ENCODE measurements at regions not wholly inside any gene's neighbourhood (a gene's known extent, or its start where the extent isn't known, plus 50 kb on each side); places are given as distances from the start of the nearest gene placed in this dataset.
A peak's percentile ranks its signal among the peaks of the same experiment; 100 is the strongest.

DNA sequence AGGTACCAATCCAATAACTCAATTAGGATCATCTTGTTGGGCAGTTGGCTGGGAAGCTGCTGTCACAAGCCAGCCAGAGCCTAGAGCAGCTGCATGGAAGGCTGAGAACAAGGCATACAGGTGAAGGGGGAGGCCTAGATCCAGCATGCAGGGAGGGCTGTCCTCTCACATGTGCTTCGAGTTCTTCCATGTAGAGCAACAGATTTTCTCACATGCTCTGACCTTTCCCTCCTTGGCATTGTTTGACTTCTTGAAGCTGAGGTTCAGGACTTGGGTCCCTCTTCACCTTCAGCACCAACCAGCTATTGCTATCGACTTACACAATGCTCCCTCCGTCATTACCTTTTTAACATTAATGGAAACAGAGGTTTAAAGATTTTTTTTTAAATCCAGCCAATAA is 257.7 kb downstream of the ATG4C start:
- DNase-seq (ENCODE audit: low spot score), result no peak

DNA sequence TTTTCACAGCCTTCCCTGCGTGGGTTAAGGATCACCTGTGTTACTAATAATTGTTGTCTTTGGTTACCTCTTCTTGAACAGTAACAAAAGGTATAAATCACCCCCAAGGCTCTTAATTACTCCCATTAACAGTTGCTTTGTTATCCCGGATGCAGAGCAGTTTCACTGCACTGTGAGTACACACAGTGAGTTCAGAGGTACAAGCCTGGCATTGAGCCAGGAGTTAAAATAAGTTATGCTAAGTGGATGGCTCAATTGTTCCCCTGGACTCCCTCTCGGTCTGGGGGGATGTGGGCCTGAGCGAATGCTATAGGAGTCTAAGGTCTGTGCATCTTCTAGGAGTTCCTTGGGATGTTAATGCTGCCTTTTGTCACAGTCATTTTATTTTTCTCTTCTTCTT is 258.3 kb downstream of the ATG4C start:
- no peak for DNase-seq (ENCODE audit: low spot score)

- DNase-seq (ENCODE audit: low spot score), result no peak
Observed at GRCh38 chr1:63046539-63046938, 262.6 kb downstream of the ATG4C start.

DNA sequence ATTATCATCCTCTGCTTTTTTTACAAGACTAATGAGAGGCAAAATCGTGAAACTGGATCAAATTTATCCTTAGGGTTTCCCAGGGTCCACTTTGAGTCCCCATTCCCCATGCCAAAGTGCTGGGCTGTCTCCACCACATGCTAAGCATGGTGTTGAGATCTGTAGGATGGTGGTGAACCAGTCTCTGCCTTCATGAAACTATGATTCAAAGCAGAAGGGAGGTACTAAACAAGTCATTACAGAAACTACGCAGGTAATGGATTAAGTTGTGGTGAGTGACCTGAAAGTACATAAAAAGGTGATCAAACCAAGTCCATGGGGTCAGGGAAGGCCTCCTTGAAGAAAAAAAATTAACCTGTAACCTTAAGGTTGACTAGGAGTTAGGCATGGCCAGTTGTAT is 265.2 kb downstream of the ATG4C start:
- no peak for DNase-seq (ENCODE audit: low spot score)

- DNase-seq (ENCODE audit: low spot score), result no peak
Observed at GRCh38 chr1:63051356-63051755, 267.4 kb downstream of the ATG4C start.

GRCh38 chr1:63051886-63052285 is 268.0 kb downstream of the ATG4C start:
- DNase-seq (ENCODE audit: low spot score), result no peak

DNA sequence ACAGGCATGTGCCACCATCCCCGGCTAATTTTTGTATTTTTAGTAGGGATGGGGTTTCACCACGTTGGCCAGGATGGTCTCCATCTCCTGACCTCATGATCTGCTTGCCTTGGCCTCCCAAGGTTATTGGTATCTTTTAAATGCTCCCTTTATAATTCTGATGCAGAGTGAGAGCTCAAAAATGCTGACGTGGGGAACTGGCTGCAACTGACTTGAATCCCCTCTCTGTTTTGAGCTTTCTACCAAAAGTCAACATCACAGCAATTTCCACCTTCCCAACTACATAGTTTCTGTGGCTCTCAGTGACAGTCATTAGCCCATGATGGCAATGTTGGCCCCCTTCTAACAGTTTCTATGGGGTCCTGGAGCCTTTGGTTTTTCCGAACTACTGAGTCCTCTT is 268.2 kb upstream of the FOXD3 start:
- no peak for DNase-seq (ENCODE audit: low spot score)

- DNase-seq (ENCODE audit: low spot score), result no peak
Observed at GRCh38 chr1:63063367-63063766, 259.0 kb upstream of the FOXD3 start.

DNA sequence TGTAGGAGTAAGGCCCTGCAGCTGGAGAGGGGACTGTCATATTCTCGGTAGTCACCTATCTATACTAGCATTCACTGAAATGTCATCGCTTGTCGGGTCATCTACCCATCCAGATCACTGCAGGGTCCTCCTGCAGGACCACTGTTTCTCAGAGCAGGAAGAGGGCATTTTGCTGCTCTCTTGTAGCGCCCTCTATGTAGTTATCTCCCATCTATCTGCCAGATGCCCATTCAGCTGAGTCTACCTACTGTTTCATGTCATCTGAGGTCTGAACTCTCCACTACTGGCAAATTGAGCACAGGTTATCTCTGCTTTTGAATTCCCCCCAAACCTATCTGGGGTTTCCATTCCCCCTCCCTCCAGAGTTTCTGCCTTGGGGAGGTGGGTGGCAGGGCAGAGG is 258.2 kb upstream of the FOXD3 start:
- no peak for DNase-seq (ENCODE audit: low spot score)

DNA sequence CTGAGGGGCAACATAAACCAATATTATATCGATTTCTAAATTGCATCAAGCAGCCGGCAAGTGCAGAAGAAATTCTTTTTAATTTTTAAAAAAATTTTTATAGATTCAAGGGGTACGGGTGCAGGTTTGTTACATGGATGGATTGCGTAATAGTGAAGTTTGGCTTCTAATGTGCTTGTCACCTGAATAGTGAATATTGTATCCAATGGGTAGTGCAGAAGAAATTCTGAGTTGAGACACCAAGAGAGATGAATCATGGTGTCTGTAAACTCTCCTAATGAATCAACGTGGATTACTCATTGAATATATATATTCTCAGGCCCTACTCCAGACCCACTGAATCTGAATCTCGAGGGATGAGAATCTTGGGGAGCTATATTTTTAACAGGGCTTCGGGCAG is 253.7 kb upstream of the FOXD3 start:
- DNase-seq (ENCODE audit: low spot score), result no peak

DNA sequence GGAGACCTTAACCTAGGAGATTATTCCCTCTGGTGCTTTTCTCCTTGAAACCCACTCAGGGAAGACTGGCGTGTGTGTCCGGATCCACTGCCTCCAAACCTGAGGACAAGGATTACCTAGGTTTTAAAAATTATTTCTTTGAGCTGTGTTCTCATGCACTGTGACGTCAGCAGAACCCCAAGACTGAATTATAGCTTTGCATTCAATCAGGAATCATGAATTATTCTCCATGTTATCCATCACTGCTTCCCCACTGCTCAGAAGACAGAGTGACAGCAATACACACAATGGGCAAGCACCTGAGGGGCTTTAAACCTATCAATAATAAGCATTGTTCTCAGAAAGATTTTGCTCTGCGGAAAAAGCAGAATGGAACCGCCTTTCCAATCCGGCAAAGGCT is 253.2 kb upstream of the FOXD3 start:
- DNase-seq (ENCODE audit: low spot score), result no peak

GRCh38 chr1:63073309-63074306 is 248.8 kb upstream of the FOXD3 start:
- DNase-seq (ENCODE audit: low spot score), result peak; percentile 15

GRCh38 chr1:63074321-63074720 is 248.0 kb upstream of the FOXD3 start:
- DNase-seq (ENCODE audit: low spot score), result no peak

DNA sequence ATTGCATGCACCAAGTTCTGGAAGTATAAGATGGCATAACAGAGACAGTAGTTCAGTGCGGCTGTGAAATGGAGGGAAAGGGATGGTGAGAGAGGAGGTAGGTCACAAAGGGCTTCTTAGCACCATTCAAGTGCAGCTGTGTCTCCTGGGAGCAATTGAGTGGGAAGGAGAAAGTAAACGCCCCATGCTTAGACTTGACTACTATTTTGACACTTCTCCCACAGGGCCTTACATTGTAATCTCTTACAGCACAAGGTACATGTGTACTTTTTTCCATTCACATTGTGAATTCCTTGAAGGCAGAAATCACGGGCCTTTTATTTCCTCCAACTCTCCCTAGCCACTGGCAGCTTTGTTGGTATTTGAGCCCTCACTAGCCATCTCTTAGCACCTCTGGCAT is 239.6 kb upstream of the FOXD3 start:
- no peak for DNase-seq (ENCODE audit: low spot score)

GRCh38 chr1:63087966-63088365 is 234.4 kb upstream of the FOXD3 start:
- no peak for DNase-seq (ENCODE audit: low spot score)

GRCh38 chr1:63099188-63099587 is 223.2 kb upstream of the FOXD3 start:
- no peak for DNase-seq (ENCODE audit: low spot score)

DNA sequence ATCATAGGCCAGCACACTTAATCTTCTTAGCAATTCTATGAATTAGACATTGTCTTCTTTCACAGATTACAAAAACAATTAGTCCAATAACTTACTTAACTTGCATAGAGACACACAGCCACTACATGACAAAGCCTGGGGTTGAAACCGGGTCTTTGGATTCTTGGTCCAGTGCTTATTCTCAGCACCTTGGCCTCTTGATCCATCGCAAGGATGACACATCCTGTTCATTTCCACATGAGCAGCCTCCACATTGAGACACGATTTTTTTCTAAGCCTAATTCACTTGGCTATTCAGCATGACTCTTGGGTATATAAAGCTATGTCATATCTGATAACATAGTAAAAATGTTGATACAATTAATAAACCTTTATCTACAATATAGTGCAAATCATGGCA is 221.0 kb upstream of the FOXD3 start:
- DNase-seq (ENCODE audit: low spot score), result no peak

- no peak for DNase-seq (ENCODE audit: low spot score)
Observed at GRCh38 chr1:63103682-63104081, 218.7 kb upstream of the FOXD3 start.

- DNase-seq (ENCODE audit: low spot score), result no peak
Observed at GRCh38 chr1:63107066-63107465, 215.3 kb upstream of the FOXD3 start.

DNA sequence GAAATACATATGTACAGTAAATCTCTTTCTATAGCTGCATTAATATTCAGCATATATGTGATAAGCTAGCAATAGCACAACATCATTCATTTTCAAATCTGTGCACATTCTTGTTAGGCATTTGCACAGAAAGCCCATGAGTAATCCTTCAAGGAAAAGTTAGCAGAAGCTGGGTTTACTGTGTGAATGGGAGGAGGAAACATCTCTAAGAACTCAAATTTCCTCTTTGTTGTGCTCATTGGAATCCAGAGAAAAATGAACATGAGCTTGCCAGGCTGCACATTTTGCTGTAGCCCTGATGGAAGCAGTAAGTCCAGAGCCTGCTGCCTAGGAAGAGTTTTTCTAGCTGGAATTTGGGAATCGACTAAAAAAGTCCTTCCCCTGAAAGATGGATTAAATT is 214.2 kb upstream of the FOXD3 start:
- DNase-seq (ENCODE audit: low spot score), result no peak

GRCh38 chr1:63112155-63112900 is 210.0 kb upstream of the FOXD3 start:
- DNase-seq (ENCODE audit: low spot score), result no peak

- no peak for DNase-seq (ENCODE audit: low spot score)
Observed at GRCh38 chr1:63115527-63115926, 206.8 kb upstream of the FOXD3 start.

DNA sequence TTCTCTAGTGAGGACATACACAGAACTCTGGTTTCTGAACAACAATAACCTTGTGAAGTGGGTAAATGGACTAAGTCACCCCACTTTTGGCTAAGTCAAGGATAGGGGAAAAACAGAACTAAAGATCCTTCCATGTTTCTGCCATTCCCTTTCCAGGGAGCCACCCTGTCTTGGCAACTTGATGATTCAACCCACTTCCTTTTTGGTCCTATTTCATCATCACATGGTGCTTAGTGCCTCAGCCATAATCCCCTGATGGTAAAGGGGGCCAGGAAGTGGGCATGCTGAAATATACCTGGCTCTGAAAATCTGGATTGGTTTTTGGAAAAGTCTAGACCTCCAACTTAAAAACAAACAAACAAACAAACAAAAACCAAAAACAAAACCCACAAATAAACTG is 206.4 kb upstream of the FOXD3 start:
- DNase-seq (ENCODE audit: low spot score), result no peak
